NCI-H2081 (cell line): ENCODE measurements at regions not wholly inside any gene's neighbourhood (a gene's known extent, or its start where the extent isn't known, plus 50 kb on each side); places are given as distances from the start of the nearest gene placed in this dataset.
"Not testable (repeated sequence)": the region's sequence is repeated elsewhere in the genome, so short reads cannot be mapped to it uniquely, and the experiment has no call there.

ENCODE experiments used
- DNase-seq, 2 experiments: peaks; one replicate each; lab custom pipeline; 2025; lab: John Stamatoyannopoulos, UW

DNA sequence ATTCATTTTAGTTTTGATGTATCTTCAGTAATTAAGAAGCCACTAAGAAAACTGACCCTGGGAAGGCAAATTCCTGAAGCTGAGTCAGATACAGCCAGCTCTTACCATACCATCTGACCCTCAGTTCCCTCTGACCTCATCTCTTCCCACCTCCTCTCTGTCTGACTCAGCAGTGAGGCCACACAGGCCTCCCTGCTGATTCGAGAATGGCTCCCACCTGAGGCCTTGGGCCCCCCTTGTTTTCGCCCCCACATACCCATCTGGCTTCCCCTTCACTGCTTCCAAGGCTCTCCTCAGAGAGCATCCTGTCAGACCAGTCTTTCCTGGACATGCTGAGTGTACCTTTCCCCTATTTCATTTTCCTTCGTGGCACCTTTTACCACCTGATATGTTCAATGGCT lies 71.0 kb upstream of the CYP1B1 start:
- DNase-seq, result no peak

DNA sequence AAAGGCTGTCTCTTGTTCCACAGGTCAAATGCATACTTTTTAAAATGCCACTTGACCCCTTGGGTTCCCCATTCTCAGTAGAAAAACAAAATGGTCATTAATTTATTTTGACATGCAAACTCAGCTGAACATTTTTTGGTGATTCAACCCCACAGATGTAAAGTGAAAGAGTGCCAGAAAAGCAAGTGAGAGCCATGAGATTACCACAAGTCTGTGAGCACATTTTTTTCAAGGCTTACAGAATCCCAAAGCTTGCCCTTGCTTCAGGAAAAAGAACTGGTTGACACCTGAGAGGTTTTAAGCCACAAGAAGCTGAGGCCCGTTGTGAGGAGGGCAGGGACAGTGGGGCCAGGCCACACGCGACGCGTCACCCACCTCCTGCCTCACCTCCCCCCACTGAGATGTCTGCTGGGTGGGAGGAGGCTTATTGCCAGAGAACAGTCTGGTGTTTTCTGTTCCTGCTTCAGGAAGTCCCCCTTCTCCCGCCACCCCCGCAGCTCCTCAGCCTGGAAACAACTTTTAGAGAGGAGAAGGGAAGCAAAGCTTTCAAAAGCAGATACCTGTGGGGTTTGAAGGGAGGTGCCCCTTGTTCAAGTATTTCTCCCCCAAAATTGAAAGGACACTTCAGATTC lies 70.4 kb upstream of the CYP1B1 start:
- no peak for DNase-seq

DNA sequence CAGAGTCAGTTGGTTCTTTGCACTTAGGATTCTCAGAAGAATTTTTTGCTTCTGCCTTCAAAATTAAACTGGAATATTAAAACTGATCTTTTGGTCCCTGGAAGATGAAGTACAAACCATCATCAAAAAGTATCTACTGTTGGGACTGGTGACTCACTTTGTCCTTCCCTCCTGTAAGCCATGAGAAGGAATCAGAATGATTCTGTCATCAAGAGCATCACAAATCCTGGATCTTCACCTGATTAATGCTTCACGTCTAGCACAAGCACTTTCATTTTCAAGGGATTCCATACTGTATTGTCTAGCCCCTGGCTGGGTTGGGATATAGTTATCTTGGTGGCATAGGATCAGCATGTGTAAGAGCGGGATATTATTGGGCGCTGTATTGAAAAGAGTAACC lies 69.3 kb upstream of the CYP1B1 start:
- DNase-seq, result no peak

DNA sequence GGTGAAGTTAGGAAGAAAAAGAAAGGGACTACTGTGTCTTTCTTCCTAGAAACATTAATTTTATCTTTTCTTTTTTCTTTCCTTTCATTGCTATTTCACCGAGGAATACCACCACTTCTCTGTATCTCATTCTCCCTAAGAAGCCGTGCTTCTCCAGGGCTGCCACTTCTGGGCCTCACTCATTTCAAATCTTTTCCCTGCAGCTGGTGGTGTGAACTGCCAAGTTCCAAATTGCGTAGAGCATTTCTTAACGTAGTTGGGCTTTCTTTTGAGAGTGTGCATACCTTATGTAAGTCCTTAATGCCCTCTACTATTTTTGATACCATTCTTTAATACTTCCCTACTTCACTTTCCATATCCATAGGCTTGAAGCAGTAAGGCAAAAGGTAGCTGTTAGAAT lies 66.7 kb upstream of the CYP1B1 start:
- no peak for DNase-seq

DNA sequence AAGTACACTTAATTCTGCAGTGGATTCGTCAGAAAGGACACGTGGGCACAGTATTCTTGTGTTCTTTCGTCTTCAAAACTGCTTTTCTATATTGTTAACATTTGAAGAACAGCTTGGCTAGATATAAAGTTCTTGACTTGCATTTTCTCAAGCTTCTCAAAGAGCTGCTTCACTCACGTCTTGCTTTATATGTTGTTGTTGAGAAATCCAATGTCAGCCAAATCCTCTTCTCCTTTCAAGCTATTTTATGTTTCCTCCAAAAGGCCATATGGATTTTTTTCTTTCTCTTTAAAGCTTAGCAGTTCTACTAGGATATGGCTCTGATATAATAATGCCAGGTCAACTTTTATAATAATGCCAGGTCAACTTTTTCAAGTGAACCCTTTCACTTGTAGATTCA lies 65.5 kb upstream of the CYP1B1 start:
- no peak for DNase-seq

DNA sequence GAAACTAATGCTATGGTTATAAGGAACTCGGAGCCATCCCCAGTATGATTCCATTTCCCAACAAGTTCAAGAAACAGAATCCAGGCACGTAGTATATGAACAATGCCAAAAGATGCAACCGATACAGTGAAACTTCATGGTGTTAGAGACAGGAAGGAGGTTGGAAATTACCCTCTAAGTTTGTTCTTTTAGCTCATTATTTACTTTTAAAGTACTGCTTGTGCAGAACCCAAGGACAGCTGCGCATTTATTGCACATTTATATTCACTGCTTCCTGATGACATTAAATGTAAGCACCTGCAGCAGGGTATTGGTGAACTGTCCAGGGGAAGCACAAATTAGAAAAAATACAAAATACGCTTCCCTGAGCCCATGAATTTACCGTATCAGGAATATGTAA lies 63.0 kb upstream of the CYP1B1 start:
- no peak for DNase-seq

DNA sequence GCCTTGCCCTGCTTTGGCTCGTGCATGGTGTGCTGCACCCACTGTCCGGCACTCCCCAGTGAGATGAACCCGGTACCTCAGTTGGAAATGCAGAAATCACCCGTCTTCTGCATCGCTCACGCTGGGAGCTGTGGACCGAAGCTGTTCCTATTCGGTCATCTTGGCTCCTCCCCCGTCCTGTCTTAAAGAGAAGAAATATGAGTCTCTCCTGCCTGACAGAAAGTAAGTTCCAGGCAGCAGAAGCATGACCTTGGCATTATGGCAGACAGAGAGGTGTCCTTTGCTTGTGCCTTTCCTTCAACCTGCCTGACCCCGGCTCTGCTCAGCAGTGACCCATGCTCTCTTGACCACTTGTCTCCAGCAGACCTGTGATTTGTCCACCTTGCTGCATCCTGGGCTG lies 62.5 kb upstream of the CYP1B1 start:
- DNase-seq, result no peak

DNA sequence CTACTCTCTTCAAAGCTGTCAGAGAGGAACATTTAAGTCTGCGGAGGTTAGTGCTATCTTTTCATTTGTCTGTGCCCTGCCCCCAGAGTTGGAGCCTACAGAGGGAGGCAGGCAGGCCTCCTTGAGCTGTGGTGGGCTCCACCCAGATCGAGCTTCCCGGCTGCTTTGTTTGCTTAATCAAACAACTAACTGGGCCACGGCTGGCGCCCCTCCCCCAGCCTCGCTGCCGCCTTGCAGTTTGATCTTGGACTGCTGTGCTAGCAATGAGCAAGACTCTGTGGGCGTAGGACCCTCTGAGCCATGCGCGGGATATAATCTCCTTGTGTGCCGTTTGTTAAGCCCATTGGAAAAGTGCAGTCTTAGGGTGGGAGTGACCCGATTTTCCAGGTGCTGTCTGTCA lies 62.0 kb upstream of the CYP1B1 start:
- not testable (repeated sequence) for DNase-seq

DNA sequence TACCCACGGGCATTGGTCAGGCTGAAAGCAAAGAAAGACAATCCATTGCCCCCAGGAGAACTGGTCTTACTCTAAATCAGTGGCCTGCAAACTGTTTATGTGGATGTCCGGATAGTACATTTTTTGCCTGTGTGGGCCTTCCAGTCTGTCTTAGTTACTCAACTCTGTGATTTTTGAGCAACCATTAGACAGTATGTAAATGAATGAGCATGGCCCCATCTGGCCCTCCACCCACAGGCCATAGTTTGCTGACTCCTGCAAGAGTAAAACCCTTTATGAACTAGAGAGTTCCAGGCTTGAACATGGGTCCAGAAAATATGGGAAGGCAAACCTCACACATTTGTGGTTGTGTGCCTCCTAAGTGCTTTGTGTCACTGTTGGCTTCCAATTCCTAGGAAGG lies 55.7 kb upstream of the CYP1B1 start:
- no peak for DNase-seq

DNA sequence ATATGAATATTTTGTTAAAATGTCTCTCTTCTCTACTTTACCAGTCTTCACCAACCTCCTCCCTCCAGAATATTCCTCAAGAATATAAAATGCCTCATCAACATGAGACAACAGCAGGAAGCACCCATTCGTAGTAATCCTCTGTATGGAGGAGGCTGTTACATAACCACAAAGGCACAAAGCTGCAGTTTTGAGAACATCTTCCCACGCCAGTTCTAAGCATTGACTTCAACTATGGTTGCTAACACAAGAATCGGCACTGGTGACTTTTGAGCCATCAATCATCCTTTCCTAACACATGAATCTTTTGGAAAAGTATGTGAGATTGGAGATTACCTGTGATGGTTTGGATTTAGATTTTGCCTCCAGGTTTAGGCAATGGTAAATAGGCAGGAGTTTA lies 54.9 kb upstream of the CYP1B1 start:
- DNase-seq, result no peak

DNA sequence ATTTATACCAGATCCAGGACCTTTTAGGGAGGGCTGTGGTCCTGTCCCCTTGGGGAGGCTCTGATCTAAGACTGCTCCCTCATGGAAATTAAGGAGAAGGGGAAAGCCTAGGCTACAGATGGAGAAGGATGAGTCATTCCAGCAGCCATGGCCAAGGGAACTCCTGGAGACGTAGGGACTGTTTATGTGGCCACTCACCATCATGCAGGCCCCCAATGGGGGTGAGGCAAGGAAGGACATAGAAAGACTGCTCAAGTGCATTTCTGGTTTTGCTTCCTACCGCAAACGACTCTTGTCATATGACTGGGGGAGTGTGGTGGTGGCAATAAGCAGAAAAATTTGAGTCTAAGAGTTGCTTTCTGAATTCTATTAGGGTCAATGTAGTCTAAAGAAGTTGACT lies 54.0 kb upstream of the CYP1B1 start:
- DNase-seq, result no peak

DNA sequence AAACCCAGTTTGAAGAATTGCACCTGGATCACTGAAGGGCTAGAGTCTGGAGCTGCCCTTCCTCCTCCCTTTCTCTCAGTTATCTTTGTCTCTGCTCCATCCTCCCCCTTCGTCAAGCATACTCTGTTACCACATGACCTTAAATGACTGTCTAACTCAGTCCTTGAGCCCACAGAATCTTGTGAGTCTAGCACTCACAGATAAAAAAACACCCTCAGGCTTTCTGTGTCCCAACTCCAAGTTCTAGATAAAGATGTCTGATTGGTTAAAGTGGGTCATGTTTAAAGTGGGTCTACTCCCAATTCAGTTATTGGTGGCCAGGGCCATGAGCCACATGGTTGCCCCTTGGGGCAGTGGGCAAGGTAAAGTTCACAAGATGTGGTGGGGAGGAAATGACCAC lies 53.5 kb upstream of the CYP1B1 start:
- no peak for DNase-seq

DNA sequence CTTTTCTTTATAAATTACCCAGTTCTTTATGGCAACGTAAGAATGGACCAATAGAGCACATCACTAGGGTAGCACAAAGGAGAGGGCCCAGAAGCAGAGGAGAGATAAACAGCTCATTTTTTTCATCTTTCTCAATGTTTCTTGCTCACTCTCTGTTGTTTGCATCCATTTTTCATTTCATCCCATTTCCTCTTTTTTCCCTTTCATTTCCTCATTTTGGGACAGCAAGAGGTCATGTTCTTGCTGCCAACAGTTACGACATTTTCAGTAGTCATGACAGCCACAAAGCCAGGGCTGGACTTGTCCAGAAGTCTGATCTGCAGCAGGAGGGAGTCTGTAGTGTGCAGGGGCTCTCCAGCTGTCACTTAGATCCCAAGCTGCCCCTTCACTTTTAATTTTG lies 52.7 kb upstream of the CYP1B1 start:
- no peak for DNase-seq

DNA sequence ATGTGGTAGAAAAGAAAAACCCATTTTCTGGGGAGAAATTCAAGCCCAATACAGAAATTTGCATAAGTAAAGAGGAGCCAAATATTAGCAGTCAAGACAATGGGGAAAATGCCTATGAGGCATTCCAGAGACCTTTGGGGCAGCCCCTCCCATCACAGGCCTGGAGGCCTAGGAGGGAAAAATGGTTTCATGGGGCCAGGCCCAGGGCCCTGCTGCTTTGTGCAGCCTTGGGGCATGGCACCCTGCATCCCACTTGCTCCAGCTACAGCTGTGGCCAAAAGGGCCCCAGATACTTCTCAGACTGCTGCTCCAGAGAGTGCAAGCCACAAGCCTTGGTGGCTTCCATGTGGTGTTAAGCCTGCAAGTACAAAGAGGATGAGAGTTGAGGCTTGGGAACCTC lies 51.3 kb upstream of the CYP1B1 start:
- DNase-seq, result no peak

DNA sequence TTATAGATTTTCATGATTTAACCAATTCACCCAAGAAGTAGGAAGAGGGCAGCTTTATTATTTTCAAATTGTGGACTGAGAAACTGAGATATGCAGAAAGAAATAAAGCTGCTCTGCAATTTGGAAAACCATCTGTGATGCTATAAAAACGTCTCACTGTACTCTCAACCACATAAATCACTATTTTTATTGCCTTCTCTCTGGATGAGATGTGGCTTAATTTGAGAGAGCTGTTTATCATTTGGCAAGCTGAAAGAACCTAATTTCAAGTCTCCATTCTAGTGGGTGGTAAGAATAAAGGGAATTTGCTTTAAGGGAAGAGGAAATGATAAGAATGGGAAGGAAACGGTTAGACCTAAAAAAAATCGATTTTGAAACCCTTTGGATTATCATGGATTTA lies 49.9 kb upstream of the CYP1B1 start:
- no peak for DNase-seq
